ENCODE measurements at regions not wholly inside any gene's neighbourhood (a gene's known extent, or its start where the extent isn't known, plus 50 kb on each side); places are given as distances from the start of the nearest gene placed in this dataset.
"Not testable (repeated sequence)": the region's sequence is repeated elsewhere in the genome, so short reads cannot be mapped to it uniquely, and the experiment has no call there.

- no peak overlapping the region for H3K4me3 ChIP-seq (ENCODE audit: control insufficient read depth, low read depth, low read length)
- no peak for TF ChIP-seq CTCF (IDR thresholded peaks at IDR 0.05; ENCODE audit: control insufficient read depth, insufficient read depth, low read depth, low read length, missing control alignments)
- DNase-seq (ENCODE audit: low read depth) = no peak
Measured at GRCh38 chr2:180876506-180876905, 103.9 kb upstream of the UBE2E3 start.

GRCh38 chr2:180873219-180873618 is 107.2 kb upstream of the UBE2E3 start:
- no peak for TF ChIP-seq CTCF (IDR thresholded peaks at IDR 0.05; ENCODE audit: control insufficient read depth, insufficient read depth, low read depth, low read length, missing control alignments)
- H3K4me3 ChIP-seq (ENCODE audit: control insufficient read depth, low read depth, low read length) = no peak overlapping the region
- no peak for DNase-seq (ENCODE audit: low read depth)

- H3K4me3 ChIP-seq (ENCODE audit: control insufficient read depth, low read depth, low read length); DNase-seq (ENCODE audit: low read depth): not testable (repeated sequence)
Measured at GRCh38 chr2:180872781-180873180, 107.6 kb upstream of the UBE2E3 start.

GRCh38 chr2:180872255-180872654 is 108.2 kb upstream of the UBE2E3 start:
- DNase-seq (ENCODE audit: low read depth) = no peak
- no peak overlapping the region for H3K4me3 ChIP-seq (ENCODE audit: control insufficient read depth, low read depth, low read length)
- no peak for TF ChIP-seq CTCF (IDR thresholded peaks at IDR 0.05; ENCODE audit: control insufficient read depth, insufficient read depth, low read depth, low read length, missing control alignments)

- DNase-seq (ENCODE audit: low read depth) = no peak
- no peak for TF ChIP-seq CTCF (IDR thresholded peaks at IDR 0.05; ENCODE audit: control insufficient read depth, insufficient read depth, low read depth, low read length, missing control alignments)
- H3K4me3 ChIP-seq (ENCODE audit: control insufficient read depth, low read depth, low read length) = no peak overlapping the region
Measured at GRCh38 chr2:180871649-180872048, 108.8 kb upstream of the UBE2E3 start.

GRCh38 chr2:180849851-180850250 is 130.6 kb upstream of the UBE2E3 start:
- no peak overlapping the region for H3K4me3 ChIP-seq (ENCODE audit: control insufficient read depth, low read depth, low read length)
- no peak for TF ChIP-seq CTCF (IDR thresholded peaks at IDR 0.05; ENCODE audit: control insufficient read depth, insufficient read depth, low read depth, low read length, missing control alignments)
- DNase-seq (ENCODE audit: low read depth) = no peak

GRCh38 chr2:180848393-180848792 is 132.0 kb upstream of the UBE2E3 start:
- H3K4me3 ChIP-seq (ENCODE audit: control insufficient read depth, low read depth, low read length) = no peak overlapping the region
- no peak for DNase-seq (ENCODE audit: low read depth)
- no peak for TF ChIP-seq CTCF (IDR thresholded peaks at IDR 0.05; ENCODE audit: control insufficient read depth, insufficient read depth, low read depth, low read length, missing control alignments)
